ENCODE measurements at regions not wholly inside any gene's neighbourhood (a gene's known extent, or its start where the extent isn't known, plus 50 kb on each side); places are given as distances from the start of the nearest gene placed in this dataset.
"Not testable (repeated sequence)": the region's sequence is repeated elsewhere in the genome, so short reads cannot be mapped to it uniquely, and the experiment has no call there.

DNA sequence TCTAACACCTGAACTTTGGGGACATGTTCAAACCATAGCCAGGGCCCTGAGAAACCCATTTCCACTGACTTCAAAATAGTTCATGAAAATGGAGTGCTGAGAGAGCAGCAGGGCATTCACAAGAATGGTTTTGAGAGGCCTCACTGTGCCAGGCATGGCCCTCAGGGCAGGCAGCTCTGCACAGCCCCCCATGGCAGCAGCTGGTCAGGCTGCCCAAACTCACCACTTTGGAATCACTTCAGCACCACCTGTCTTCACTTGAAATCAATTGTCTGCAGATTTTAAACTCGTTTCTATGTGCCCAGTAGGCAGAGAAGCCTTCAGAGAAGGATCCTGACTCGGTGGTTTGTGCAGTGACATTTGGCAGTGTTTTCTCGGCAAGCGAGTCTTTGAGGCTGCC, 73.8 kb upstream of the SAMD11 start:
- not testable (repeated sequence) for TF ChIP-seq POLR2A (IDR thresholded peaks at IDR 0.05; ENCODE audit: low read depth, low read length); EZH2 (IDR thresholded peaks at IDR 0.05; ENCODE audit: borderline replicate concordance, low read depth, low read length, severe bottlenecking); POLR2AphosphoS5 (IDR thresholded peaks at IDR 0.05; ENCODE audit: insufficient read depth, low read depth, low read length); FOS (IDR thresholded peaks at IDR 0.05; ENCODE audit: borderline replicate concordance, insufficient read depth, low read length); JUN (IDR thresholded peaks at IDR 0.05; ENCODE audit: borderline replicate concordance, insufficient read depth, insufficient read length, low read depth)
- TF ChIP-seq, protein P1, sequence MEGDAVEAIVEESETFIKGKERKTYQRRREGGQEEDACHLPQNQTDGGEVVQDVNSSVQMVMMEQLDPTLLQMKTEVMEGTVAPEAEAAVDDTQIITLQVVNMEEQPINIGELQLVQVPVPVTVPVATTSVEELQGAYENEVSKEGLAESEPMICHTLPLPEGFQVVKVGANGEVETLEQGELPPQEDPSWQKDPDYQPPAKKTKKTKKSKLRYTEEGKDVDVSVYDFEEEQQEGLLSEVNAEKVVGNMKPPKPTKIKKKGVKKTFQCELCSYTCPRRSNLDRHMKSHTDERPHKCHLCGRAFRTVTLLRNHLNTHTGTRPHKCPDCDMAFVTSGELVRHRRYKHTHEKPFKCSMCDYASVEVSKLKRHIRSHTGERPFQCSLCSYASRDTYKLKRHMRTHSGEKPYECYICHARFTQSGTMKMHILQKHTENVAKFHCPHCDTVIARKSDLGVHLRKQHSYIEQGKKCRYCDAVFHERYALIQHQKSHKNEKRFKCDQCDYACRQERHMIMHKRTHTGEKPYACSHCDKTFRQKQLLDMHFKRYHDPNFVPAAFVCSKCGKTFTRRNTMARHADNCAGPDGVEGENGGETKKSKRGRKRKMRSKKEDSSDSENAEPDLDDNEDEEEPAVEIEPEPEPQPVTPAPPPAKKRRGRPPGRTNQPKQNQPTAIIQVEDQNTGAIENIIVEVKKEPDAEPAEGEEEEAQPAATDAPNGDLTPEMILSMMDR (IDR thresholded peaks at IDR 0.05; ENCODE audit: extremely low read depth in 1 of 2, insufficient read depth in 1 of 2, low read depth in 1 of 2, low read length in 2 of 2) = not testable (repeated sequence)
- TF ChIP-seq, protein P2, sequence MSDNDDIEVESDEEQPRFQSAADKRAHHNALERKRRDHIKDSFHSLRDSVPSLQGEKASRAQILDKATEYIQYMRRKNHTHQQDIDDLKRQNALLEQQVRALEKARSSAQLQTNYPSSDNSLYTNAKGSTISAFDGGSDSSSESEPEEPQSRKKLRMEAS (IDR thresholded peaks at IDR 0.05; ENCODE audit: insufficient read depth, insufficient read length) = not testable (repeated sequence)
